Retinal pigment epithelial cell (primary cell): ENCODE measurements at regions not wholly inside any gene's neighbourhood (a gene's known extent, or its start where the extent isn't known, plus 50 kb on each side); places are given as distances from the start of the nearest gene placed in this dataset.

Source experiments
- DNase-seq: peaks from one replicate; pipeline ENCODE4 v3.0.0-alpha.2; 2010; ENCODE audit warnings: low read depth
- H3K4me3 ChIP-seq: 2 replicates; pipeline ENCODE4 v1.5.1; 2011; ENCODE audit warnings: mild to moderate bottlenecking, low read length, control low read depth, moderate library complexity
- CTCF ChIP-seq: conservative IDR thresholded peaks from 2 replicates; pipeline ENCODE4 v1.5.1; 2011; ENCODE audit warnings: low read depth, low read length, control low read depth, inconsistent platforms

GRCh38 chrX:99798936-99799335 lies 611.1 kb downstream of the PCDH19 start:
- H3K4me3 ChIP-seq, result no peak overlapping the region
- DNase-seq, result no peak
- no peak for TF ChIP-seq CTCF

DNA sequence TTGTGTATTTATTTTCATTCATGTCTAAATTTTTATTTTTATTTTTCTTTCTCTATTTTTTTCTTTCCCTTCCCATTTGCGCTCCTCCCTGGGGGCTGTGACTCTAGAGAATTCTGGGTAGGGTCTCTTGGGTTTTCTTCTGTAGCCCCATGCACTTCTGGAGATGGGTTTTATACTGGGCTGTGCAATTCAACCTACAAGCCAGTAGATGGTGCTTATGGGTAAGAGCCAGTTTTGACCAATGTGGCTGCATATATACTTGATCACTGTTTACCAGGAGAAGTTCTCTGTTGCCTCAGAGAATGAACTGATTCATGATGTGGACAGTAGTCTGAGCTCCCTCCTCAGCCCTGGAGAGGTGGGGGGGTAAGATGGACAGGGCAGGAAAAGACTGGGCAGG lies 614.6 kb downstream of the PCDH19 start:
- DNase-seq, result no peak
- no peak for TF ChIP-seq CTCF

GRCh38 chrX:99782516-99783040 lies 627.5 kb downstream of the PCDH19 start:
- no peak for TF ChIP-seq CTCF
- no peak for DNase-seq
- no peak overlapping the region for H3K4me3 ChIP-seq

More for the DNA sequence above, 614.6 kb downstream of the PCDH19 start:
- no peak overlapping the region for H3K4me3 ChIP-seq

GRCh38 chrX:99777912-99778311 lies 632.2 kb downstream of the PCDH19 start:
- H3K4me3 ChIP-seq, result no peak overlapping the region
- DNase-seq, result no peak
- TF ChIP-seq CTCF, result no peak

GRCh38 chrX:99761731-99762130 lies 648.3 kb downstream of the PCDH19 start:
- no peak for TF ChIP-seq CTCF
- H3K4me3 ChIP-seq, result no peak overlapping the region
- no peak for DNase-seq

DNA sequence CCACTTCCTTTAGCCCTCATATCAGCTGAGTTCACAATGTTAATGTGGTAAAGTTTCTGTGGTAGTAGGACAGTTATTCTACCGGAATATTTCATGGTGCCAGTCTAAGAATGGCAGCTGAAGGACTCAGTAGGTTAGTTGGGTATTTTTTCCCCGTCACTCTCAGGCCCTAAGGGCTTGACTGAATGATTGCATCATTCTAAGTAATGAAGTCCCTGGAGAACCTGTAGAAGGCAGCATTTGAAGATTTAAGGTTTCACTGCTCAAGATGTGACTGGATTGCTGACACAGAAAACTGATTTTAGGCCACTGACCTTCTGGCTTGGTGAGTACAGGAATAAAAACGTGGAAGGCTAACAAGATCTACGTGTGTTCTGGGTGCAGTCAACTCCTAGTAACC lies 657.3 kb downstream of the PCDH19 start:
- H3K4me3 ChIP-seq, result no peak overlapping the region
- TF ChIP-seq CTCF, result no peak

GRCh38 chrX:99750721-99751120 lies 659.4 kb downstream of the PCDH19 start:
- DNase-seq, result no peak
- no peak overlapping the region for H3K4me3 ChIP-seq
- TF ChIP-seq CTCF, result no peak

More for the DNA sequence above, 657.3 kb downstream of the PCDH19 start:
- no peak for DNase-seq
